NCI-H345 (cell line): ENCODE measurements at regions not wholly inside any gene's neighbourhood (a gene's known extent, or its start where the extent isn't known, plus 50 kb on each side); places are given as distances from the start of the nearest gene placed in this dataset.
"Not testable (repeated sequence)": the region's sequence is repeated elsewhere in the genome, so short reads cannot be mapped to it uniquely, and the experiment has no call there.

Experiments used
- DNase-seq: peaks from one replicate; lab custom pipeline; 2025; lab: John Stamatoyannopoulos, UW

GRCh38 chr10:64320448-64320847 is 799.2 kb downstream of the REEP3 start:
- no peak for DNase-seq

DNA sequence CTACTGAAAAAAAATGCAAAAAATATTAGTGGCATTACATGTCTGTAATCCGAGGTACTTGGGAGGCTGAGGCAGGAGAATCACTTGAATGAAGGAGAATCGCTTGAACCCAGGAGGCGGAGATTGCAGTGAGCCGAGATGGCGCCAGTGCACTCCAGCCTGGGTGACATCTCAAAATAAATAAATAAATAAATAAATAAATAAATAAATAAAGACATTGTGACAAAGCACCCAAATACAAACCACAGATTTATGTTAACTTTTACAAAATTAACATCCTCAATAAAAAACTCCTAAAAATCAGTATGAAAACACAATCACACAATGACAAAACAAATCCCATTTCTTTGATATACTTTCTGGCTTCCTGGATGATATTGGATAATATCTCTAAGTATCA is 808.3 kb downstream of the REEP3 start:
- no peak for DNase-seq

DNA sequence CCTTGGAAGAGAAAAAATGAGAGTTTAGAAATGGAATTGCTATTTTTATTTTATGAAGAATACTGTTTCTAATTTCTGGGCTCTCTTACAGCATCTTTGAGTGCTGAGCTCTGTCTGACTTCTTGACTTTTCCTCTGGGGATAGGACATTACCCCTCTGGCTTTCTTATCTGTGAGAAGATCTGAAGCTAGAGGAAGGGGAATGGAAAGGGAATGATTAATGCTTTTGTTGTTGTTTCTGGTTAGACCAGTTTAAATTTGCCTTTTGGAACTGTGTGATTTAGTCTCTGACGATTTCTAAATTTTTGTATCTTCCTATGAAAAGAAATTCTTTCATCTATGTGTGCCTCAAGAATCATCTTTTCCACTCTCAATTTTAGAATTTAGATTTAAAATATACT is 811.4 kb downstream of the REEP3 start:
- no peak for DNase-seq

DNA sequence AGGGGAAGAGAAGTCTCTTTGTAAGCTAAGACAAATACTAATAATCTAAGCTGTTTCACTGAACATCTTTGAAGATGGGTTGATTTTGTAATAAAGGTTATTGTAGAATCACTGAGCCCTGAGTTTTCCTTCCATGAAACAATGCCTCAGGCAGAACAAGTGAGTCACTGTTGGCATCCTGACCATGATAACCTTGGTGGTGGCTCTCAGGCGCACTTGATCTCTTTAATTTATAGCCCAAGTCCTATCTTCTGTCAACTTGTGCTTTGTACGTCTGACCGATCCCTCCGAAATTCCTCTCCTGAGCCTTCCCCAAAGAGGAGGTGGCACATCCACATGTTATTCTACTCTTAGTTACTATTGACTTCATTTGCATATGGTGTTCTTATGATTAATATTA is 812.9 kb downstream of the REEP3 start:
- DNase-seq, result no peak

DNA sequence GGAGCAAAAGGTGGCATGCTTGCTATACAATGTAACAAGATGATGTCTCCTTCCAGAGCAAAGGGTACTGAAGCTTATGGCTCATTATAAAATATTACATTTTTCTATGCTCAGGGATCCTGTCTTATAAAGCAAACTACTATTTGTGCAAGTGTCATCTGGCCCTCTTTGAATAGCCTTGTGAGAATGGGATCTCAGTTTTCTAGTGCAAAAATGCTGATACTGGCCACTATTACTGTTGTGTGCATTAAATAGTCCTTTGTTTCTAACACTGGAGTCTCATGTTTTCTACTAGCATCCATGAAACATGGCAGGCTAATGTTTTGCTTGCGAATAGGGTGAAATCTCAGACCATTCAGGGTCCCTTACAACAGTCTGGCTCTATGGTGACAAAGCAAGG is 823.0 kb downstream of the REEP3 start:
- DNase-seq, result no peak

DNA sequence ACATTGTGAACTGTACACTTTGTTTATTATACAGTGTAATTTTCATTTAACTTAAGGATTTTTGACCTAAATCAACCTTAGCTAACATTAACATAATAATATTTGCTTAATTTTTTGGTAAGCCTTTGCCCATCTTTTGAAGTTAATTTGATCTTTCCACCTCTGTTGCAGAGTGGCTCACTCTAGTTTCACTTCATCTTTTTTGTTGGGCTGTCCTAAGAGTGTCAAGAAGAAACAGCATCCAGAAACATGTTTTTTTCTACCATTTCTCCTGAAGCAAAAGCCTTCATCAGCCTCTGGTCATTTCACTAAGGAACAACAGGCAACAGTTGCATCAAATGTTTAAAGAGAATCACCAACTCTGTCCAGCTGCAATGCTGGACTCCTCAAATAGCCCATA is 824.7 kb downstream of the REEP3 start:
- DNase-seq, result no peak

GRCh38 chr10:64346389-64346788 is 825.2 kb downstream of the REEP3 start:
- DNase-seq, result no peak

- DNase-seq, result no peak
Measured at GRCh38 chr10:64350665-64351064, 829.5 kb downstream of the REEP3 start.

GRCh38 chr10:64358907-64359306 is 837.7 kb downstream of the REEP3 start:
- DNase-seq, result no peak

- DNase-seq, result not testable (repeated sequence)
Measured at GRCh38 chr10:64360240-64360639, 839.0 kb downstream of the REEP3 start.

GRCh38 chr10:64363687-64364086 is 842.5 kb downstream of the REEP3 start:
- no peak for DNase-seq

GRCh38 chr10:64365663-64366062 is 844.5 kb downstream of the REEP3 start:
- no peak for DNase-seq

DNA sequence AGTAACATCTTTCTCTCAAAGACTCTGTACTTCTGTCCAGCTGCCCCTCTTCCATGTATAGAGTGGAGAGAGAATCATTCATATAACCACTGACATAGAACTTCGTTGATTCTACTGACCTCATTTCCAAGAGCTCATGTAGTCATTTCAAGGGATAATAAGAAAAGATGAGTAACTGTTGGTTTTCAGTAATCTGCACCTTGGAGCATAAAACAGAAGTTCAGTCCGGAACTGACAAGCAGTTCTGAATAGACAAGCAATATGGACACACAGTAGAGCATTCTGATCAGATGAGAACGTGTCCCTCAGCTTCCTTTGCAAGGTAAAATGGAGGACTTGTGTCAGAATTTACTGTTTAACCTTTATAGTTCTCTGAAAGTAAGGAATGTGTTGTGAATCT is 847.1 kb downstream of the REEP3 start:
- DNase-seq, result no peak

GRCh38 chr10:64369885-64370773 is 848.9 kb downstream of the REEP3 start:
- DNase-seq, result no peak

DNA sequence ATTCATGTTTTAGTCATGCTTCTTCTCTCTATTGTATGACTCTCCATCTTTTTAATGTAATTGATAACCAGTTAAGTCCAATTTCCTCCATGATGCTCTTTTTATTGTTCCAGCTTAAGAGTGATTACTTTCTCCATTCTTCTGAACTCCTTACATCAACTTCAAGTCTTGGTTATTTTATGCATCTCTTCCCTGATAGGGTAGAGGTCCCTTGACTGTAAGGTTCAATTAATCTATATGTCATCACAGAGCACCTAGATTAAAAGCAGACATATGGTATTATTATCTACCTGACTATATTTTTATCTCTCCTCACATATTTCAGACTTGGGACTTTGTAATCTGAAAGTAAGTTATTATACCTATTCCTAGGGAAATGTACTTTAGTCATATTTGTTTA is 853.1 kb downstream of the REEP3 start:
- no peak for DNase-seq

DNA sequence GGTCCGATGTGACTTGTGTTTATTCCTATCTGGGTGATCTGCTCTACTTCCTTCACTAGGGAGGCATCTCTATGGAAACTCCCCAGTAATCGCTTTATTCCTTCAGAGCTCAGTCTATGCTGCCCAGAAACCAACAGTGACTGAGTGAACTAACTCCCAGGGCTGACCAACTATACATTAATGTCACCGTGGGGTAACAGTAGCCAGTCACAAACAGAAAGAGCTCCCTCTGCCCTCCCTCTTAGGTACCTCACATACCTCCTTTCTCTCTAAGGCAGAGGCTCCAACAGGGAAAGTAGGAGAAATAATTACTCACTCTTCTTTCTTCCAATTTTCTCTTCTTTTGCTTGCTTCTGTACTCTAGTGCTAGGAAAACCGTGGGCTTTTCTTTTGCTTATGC is 855.0 kb downstream of the REEP3 start:
- no peak for DNase-seq

GRCh38 chr10:64379898-64380297 is 858.7 kb downstream of the REEP3 start:
- DNase-seq, result no peak

GRCh38 chr10:64385355-64385754 is 864.2 kb downstream of the REEP3 start:
- DNase-seq, result no peak

- no peak for DNase-seq
Measured at GRCh38 chr10:64394744-64395143, 873.5 kb downstream of the REEP3 start.

- no peak for DNase-seq
Measured at GRCh38 chr10:64396105-64396708, 875.0 kb downstream of the REEP3 start.

DNA sequence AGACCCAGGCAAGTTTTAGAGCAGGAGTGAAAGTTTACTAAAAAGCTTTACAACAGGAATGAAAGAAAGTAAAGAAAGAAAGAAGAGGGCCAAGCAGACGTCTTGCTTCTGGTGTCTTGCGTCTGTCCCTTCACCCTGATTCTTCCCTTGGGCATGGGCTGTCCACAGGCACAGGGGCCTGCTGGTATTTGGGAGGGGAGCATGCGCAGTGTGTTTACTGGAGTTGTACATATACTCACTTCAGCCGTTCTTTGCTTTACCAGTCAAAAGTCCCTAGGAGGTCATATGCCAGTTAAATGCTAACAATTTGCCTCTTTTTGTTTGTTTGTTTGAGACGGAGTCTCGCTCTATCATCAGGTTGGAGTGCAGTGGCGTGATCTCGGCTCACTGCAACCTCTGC is 875.9 kb downstream of the REEP3 start:
- no peak for DNase-seq

- no peak for DNase-seq
Measured at GRCh38 chr10:64408391-64409183, 887.4 kb downstream of the REEP3 start.

GRCh38 chr10:64409349-64409748 is 888.1 kb downstream of the REEP3 start:
- no peak for DNase-seq
